ENCODE measurements at regions not wholly inside any gene's neighbourhood (a gene's known extent, or its start where the extent isn't known, plus 50 kb on each side); places are given as distances from the start of the nearest gene placed in this dataset.

DNA sequence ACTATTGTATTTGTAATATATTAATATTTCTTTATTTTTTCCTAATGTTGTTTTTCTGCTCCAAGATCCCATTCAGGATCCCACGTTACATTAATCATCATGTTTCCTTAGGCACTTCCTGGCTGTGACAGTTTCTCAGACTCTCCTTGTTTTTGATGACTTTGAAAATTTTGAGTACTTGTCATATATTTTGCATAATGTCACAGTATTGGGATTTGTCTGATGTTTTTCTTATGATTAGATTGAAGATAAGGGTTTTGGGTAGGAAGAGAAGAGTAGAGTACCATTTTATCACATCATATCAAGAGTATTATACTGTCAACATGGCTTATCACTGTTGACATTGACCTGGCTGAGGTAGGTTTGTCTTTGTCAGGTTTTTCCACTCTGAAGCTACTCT, 146.3 kb upstream of the TPK1 start:
- Mint-ChIP-seq H3K27me3 (no peaks in the 10 kb centered on the region), H3K9me3 (peaks cover 1% of the 10 kb centered on the region), H3K27ac (no peak overlapping the region), H3K36me3 (no peaks in the 10 kb centered on the region), H3K4me3 (no peak overlapping the region), H3K4me1 (no peaks in the 10 kb centered on the region)
- DNase-seq: no peak

DNA sequence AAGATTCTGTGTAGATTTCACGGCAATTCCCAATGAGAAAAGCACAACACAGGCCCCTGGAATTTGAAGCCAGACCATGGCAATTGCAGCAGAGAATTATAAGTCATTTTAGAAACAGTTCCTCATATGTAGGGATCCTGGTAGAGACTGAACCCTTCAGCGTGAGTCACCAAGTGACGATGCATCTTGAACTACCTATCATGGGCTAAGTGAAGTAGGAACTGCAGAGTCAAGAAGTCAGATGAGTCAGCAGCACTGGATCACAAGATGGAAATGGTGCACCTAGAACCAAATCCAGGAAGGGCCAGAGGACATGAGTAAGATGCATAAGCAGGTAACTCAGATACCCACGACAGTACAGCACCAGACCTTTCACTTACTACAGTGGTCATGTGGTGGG, 140.0 kb upstream of the TPK1 start:
- H3K9me3 Mint-ChIP-seq: peaks cover 1% of the 10 kb centered on the region
- peaks cover 4% of the 10 kb centered on the region for H3K27me3 Mint-ChIP-seq
- H3K4me1 Mint-ChIP-seq: no peaks in the 10 kb centered on the region
- H3K27ac Mint-ChIP-seq: no peak overlapping the region
- DNase-seq: no peak
- no peaks in the 10 kb centered on the region for H3K36me3 Mint-ChIP-seq
- H3K4me3 Mint-ChIP-seq: no peak overlapping the region

DNA sequence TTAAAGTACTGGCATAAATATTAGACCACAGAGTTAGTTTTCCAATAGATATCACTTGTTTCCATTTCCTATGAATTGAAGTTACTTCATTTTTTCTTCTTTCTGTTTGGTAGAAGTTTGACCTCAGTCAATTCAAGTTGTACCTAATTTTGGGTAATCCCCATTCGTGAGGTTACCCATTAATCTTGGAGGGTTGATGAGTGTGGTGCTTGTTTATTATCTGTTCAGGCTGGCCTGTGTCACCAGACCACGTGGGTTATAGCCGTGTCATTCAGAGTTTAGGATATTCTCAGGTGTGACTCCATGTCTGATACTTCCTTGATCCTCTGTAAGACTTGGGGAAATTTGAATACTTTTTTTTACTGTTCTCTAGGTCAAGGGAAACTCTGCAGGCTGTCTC, 133.9 kb upstream of the TPK1 start:
- H3K36me3 Mint-ChIP-seq: no peaks in the 10 kb centered on the region
- DNase-seq: no peak
- H3K9me3 Mint-ChIP-seq: no peaks in the 10 kb centered on the region
- H3K4me3 Mint-ChIP-seq: no peak overlapping the region
- no peak overlapping the region for H3K27ac Mint-ChIP-seq
- peaks cover 2% of the 10 kb centered on the region for H3K4me1 Mint-ChIP-seq
- peaks cover 4% of the 10 kb centered on the region for H3K27me3 Mint-ChIP-seq

DNA sequence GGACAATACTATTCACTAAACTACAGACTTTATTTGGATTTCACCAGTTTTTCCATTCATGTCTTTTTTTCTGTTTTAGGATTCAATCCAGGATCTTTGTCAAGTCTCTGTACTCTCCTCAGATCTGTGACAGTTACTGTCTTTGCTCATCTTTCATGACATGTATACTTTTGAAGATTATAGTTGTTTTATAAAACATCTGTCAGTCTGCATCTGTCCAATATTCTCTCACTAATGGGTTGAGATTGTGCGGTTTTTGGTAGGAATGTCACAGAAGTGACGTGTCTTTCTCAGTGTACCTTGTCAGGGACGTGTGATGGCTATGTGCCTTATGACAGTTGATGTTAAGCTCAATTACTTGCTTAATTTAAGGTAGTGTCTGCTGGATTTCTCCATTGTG, 124.9 kb upstream of the TPK1 start:
- Mint-ChIP-seq H3K9me3 (no peaks in the 10 kb centered on the region), H3K27me3 (no peaks in the 10 kb centered on the region), H3K4me3 (no peak overlapping the region), H3K36me3 (no peaks in the 10 kb centered on the region), H3K27ac (no peak overlapping the region), H3K4me1 (no peaks in the 10 kb centered on the region)
- DNase-seq: no peak

DNA sequence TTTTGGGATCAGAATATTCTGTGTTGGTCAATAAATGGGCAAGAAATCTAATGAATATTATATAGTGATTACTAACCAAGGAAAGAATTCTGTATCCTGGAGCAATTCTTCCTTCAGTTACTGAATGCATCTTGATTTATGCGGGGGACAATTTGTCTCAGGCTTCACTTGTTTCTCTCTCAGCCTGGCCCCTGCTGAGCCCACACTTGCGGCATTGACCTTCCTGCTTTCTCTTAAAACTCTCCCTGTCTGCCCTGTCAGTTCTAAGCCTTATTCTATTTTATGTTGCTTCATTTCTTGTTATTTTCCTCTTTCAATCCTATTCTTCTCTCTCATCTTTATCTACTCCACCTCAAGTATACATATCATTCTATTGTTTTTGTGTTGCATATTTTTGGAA, 122.1 kb upstream of the TPK1 start:
- no peak for DNase-seq
- Mint-ChIP-seq H3K27ac (no peak overlapping the region), H3K9me3 (peaks cover 7% of the 10 kb centered on the region), H3K4me1 (no peaks in the 10 kb centered on the region), H3K4me3 (no peak overlapping the region), H3K36me3 (no peaks in the 10 kb centered on the region), H3K27me3 (no peaks in the 10 kb centered on the region)

DNA sequence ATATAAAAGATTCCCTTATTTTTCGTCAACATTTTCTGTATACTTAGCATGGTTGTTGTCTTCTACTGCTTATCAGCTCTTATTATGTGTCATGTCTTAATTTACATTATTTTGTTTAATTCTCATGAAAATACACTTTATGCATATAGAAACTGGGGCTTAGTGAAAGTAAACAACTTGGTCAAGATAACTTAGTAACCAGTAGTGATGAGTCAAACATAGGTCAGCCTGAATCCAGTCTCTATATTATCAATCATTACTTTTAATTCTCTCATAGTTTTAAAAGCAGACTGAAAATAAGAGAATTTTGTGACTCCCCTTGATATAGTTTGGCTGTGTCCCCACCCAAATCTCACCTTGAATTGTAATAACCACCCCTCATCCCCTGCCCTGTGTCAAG, 119.6 kb upstream of the TPK1 start:
- no peak overlapping the region for H3K27ac Mint-ChIP-seq
- no peak for DNase-seq
- H3K4me3 Mint-ChIP-seq: no peak overlapping the region
- H3K9me3 Mint-ChIP-seq: peaks cover 10% of the 10 kb centered on the region
- no peaks in the 10 kb centered on the region for H3K36me3 Mint-ChIP-seq
- H3K27me3 Mint-ChIP-seq: no peaks in the 10 kb centered on the region
- no peaks in the 10 kb centered on the region for H3K4me1 Mint-ChIP-seq

DNA sequence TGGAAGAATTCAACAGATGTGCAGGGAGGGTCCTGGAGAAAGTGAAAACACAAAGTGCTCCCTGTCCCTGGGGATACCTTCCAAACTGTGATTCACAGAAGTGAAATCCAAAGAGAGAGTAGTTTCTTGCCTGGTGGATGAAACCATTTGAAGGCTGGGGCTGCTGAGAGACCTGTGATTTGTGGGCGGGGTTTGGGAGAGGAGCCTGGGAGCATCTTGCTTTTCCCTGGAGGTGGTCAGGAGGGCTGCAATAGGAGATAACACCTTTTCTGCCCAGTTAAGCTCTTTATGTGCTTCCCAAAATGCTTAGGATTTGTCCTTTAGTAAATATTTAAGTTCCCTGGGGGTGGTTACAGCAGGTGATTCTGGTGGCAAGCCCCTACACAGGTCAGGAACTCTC, 105.3 kb upstream of the TPK1 start:
- Mint-ChIP-seq H3K36me3 (no peaks in the 10 kb centered on the region), H3K27ac (no peak overlapping the region), H3K9me3 (no peaks in the 10 kb centered on the region), H3K4me3 (no peak overlapping the region), H3K27me3 (no peaks in the 10 kb centered on the region), H3K4me1 (no peaks in the 10 kb centered on the region)
- no peak for DNase-seq

DNA sequence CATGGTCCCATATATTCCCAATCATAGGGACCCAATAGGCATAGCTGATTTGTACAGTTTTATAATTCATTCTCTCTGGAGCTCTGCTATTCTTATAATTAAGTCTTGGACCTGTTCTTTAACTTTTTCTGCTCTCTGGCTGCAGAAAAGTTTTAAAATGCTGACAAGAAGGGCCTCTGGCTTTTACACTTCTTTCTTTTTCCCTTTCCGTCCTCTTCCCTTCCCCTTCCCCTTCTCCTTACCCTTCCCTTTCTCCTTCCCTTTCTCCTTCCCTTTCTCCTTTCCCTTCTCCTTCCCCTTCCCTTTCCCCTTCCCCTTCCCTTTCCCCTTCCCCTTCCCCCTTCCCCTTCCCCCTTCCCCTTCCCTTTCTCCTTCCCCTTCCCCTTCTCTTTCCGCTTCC, 101.3 kb upstream of the TPK1 start:
- no peak for DNase-seq
- Mint-ChIP-seq H3K27ac (no peak overlapping the region), H3K27me3 (no peaks in the 10 kb centered on the region), H3K36me3 (no peaks in the 10 kb centered on the region), H3K9me3 (peaks cover 2% of the 10 kb centered on the region), H3K4me1 (no peaks in the 10 kb centered on the region), H3K4me3 (no peak overlapping the region)

DNA sequence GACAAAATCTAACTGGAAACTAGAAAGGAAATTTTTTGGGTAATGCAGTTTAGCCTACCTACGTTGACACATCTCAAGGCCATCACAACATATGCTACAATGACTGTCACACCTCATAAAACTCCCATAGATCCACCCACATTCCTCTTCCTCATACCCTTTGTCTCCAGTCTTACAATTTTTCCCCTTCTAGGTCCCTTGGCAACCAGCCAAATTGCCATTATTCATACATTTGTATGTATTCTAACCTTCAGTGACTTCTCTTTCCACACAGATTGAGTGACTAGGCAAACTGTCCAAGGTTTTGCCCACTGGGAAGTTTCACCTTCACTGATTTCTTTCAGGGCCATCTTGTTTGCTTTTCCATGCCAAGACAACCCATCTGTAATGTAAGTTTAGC, 100.5 kb upstream of the TPK1 start:
- H3K4me1 Mint-ChIP-seq: no peaks in the 10 kb centered on the region
- no peak overlapping the region for H3K4me3 Mint-ChIP-seq
- no peak for DNase-seq
- no peak overlapping the region for H3K27ac Mint-ChIP-seq
- H3K27me3 Mint-ChIP-seq: no peaks in the 10 kb centered on the region
- no peaks in the 10 kb centered on the region for H3K36me3 Mint-ChIP-seq
- peaks cover 2% of the 10 kb centered on the region for H3K9me3 Mint-ChIP-seq

DNA sequence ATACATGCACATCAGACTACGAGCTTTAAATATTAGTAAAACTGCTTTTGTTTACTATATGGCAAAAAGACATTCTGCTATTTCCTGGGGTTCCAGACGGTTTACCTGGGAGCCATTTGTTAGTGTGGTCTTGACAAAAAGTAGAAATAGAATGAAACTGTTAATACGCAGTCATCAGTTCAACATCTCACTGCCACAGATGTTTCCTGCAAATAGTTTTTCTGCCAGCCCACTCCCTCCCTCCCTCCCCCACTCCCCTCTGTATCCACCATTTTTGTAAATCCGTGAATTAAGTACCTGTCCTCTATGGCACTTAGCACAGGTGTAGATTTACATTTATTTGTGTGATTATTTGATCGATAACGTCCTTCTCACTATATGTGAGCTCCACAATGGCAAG, 74.6 kb upstream of the TPK1 start:
- Mint-ChIP-seq H3K9me3 (no peaks in the 10 kb centered on the region), H3K4me3 (no peak overlapping the region), H3K36me3 (no peaks in the 10 kb centered on the region), H3K4me1 (peaks cover 12% of the 10 kb centered on the region), H3K27me3 (no peaks in the 10 kb centered on the region), H3K27ac (no peak overlapping the region)
- no peak for DNase-seq

DNA sequence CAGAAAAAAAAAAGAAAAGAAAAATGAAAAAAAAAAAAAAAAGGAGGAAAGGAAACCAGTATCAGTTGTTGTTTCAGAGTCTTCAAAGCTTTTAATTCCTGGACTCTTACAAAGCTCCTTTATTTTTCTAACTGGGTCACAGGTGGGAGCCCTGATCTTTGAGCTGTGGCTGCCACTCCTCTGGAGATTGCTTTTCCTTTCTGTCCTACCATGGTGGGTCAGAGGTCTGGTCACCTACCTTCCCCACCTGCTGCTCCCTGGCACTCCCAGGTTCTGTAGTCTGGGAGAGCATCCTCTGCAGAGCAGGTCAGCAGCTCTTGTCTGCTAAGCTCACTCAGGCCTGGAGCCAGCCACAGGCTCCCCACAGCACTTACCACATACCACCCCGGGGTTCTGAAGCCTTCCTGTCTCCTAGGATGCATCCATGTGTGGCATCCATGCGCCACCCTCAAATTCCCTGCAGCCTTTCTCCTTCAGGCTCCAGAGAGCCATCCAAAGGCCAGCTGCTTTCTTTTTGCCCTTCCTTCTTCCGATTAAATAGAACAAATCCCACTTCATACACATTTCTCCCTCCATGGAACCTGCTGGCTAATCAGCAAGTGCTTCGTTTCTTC, 73.2 kb upstream of the TPK1 start:
- no peak overlapping the region for H3K4me3 Mint-ChIP-seq
- H3K4me1 Mint-ChIP-seq: peaks cover 12% of the 10 kb centered on the region
- H3K27ac Mint-ChIP-seq: no peak overlapping the region
- no peak for DNase-seq
- H3K27me3 Mint-ChIP-seq: no peaks in the 10 kb centered on the region
- H3K36me3 Mint-ChIP-seq: no peaks in the 10 kb centered on the region
- no peaks in the 10 kb centered on the region for H3K9me3 Mint-ChIP-seq

DNA sequence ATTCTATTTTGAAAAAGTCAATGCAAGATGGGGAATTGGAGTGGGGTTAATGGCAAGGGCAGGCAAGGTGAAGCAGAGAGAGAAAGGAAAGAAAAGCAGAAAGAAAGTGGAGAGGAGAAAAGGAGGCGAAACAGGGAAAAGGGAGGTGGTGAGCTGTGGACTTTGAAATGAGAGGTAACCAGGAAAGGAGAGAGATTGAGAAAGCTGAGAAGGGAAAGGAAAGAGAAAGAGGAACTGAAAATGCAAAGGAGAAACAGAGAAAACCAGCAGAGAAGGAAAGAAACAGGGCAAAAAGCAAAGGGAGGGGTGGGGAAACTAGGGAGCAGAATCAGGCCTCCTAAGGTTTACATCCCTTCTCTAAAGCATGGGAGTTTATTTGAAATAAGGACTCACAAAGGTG, 72.5 kb upstream of the TPK1 start:
- H3K4me3 Mint-ChIP-seq: no peak overlapping the region
- peaks cover 12% of the 10 kb centered on the region for H3K4me1 Mint-ChIP-seq
- DNase-seq: no peak
- no peak overlapping the region for H3K27ac Mint-ChIP-seq
- H3K27me3 Mint-ChIP-seq: no peaks in the 10 kb centered on the region
- H3K9me3 Mint-ChIP-seq: no peaks in the 10 kb centered on the region
- no peaks in the 10 kb centered on the region for H3K36me3 Mint-ChIP-seq

DNA sequence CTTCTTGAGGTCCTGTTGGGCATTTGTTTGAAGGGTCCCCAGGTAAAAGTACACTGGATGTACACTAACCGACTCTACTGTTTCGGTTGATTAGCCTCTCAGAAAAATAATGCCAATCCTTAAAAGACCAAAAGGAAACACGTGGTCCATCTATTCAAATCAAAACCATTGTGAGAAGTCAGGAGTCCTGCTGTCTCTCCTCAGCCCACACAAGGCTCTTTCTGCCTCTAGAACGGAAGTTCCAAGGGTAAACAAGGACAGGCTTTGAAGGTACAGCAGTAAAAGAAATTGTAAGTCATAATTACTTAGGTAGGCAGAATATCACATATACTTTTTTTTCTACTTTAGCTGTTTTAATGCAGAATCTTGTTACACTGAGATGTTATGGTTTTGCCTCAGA, 71.7 kb upstream of the TPK1 start:
- no peaks in the 10 kb centered on the region for H3K9me3 Mint-ChIP-seq
- H3K4me1 Mint-ChIP-seq: peaks cover 12% of the 10 kb centered on the region
- no peaks in the 10 kb centered on the region for H3K27me3 Mint-ChIP-seq
- DNase-seq: no peak
- H3K27ac Mint-ChIP-seq: no peak overlapping the region
- no peaks in the 10 kb centered on the region for H3K36me3 Mint-ChIP-seq
- H3K4me3 Mint-ChIP-seq: no peak overlapping the region

DNA sequence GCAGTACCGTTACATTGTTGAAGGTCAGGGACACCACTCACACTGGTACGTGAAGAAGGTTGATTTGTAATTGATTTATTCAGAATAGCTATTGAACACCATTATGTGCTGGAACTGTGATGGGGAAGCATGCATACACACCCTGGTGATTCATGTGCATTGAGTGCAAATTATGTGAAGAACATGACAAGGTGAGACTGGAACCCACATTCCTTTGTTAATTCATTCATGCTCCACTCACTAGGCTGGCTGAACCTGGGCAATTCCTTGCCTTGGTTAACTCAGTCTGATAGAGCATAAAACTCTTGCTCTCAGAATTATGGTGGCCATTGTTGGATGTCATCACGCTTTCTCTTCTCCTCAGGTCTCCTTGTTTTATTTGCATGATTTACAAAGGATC, 67.3 kb upstream of the TPK1 start:
- no peak for DNase-seq
- Mint-ChIP-seq H3K27ac (no peak overlapping the region), H3K4me3 (no peak overlapping the region), H3K36me3 (no peaks in the 10 kb centered on the region), H3K9me3 (no peaks in the 10 kb centered on the region), H3K27me3 (no peaks in the 10 kb centered on the region), H3K4me1 (peaks cover 6% of the 10 kb centered on the region)

DNA sequence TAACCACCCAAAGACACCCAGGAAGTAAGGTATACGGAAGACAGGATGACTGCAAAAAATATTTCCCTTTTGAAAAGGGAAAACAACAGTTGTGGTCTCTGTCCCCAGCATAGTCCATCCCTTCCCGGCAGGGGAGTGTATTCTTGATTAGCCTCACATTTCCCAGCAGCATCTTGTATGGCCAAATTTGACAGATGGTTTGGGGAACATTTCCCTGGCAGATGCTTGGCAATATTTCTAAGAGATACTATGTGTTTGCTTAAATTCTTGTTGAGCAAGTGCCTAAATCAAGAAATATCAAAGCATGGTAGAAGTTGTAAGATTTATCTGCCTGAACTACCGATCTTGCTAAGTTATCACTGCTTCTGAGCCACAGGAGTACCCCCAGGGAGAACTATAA, 56.9 kb upstream of the TPK1 start:
- no peaks in the 10 kb centered on the region for H3K9me3 Mint-ChIP-seq

More for the DNA sequence above, 56.9 kb upstream of the TPK1 start:
- H3K27me3 Mint-ChIP-seq: no peaks in the 10 kb centered on the region
- no peak overlapping the region for H3K4me3 Mint-ChIP-seq
- H3K4me1 Mint-ChIP-seq: no peaks in the 10 kb centered on the region
- no peak for DNase-seq
- no peak overlapping the region for H3K27ac Mint-ChIP-seq
- no peaks in the 10 kb centered on the region for H3K36me3 Mint-ChIP-seq

All from activated naive CD8-positive, alpha-beta T cell treated with anti-CD3 and anti-CD28 coated beads for 36 hours (primary cell).